Neuronal stem cell (in vitro differentiated cells): ENCODE measurements at regions not wholly inside any gene's neighbourhood (a gene's known extent, or its start where the extent isn't known, plus 50 kb on each side); places are given as distances from the start of the nearest gene placed in this dataset.
"Not testable (repeated sequence)": the region's sequence is repeated elsewhere in the genome, so short reads cannot be mapped to it uniquely, and the experiment has no call there.

Source experiments
- DNase-seq: peaks from one replicate; pipeline ENCODE4 v3.0.0-alpha.2; 2013; ENCODE audit warnings: low spot score
- H2AFZ ChIP-seq: one replicate; pipeline ENCODE4 v1.6.1; 2013; ENCODE audit warnings: mild to moderate bottlenecking, low read length, inconsistent platforms
- H2AK5ac ChIP-seq: 2 replicates; pipeline ENCODE4 v1.6.1; 2013; ENCODE audit warnings: low read depth, mild to moderate bottlenecking, inconsistent platforms, low read length, moderate library complexity, mixed read lengths
- H2BK120ac ChIP-seq: 2 replicates; pipeline ENCODE4 v1.6.1; 2013; ENCODE audit warnings: low read depth, mild to moderate bottlenecking, inconsistent platforms, low read length, moderate library complexity, mixed read lengths
- H2BK12ac ChIP-seq: one replicate; pipeline ENCODE4 v1.6.1; 2013; ENCODE audit warnings: low read length, inconsistent platforms
- H2BK15ac ChIP-seq: 2 replicates; pipeline ENCODE4 v1.6.1; 2013; ENCODE audit warnings: mild to moderate bottlenecking, low read length, inconsistent platforms, mixed read lengths
- H2BK5ac ChIP-seq: one replicate; pipeline ENCODE4 v1.6.1; 2013; ENCODE audit warnings: inconsistent platforms, mild to moderate bottlenecking, low read length, moderate library complexity
- H3K14ac ChIP-seq: one replicate; pipeline ENCODE4 v1.6.1; 2013; ENCODE audit warnings: low read length, inconsistent platforms
- H3K18ac ChIP-seq: 2 replicates; pipeline ENCODE4 v1.6.1; 2013; ENCODE audit warnings: low read length, inconsistent platforms
- H3K23ac ChIP-seq: 2 replicates; pipeline ENCODE4 v1.6.1; 2013; ENCODE audit warnings: low read depth, mild to moderate bottlenecking, mixed read lengths, low read length, inconsistent platforms; ENCODE audit not compliant: poor library complexity
- H3K27ac ChIP-seq: replicated peaks from 3 replicates; pipeline ENCODE4 v1.5.1; 2013; ENCODE audit warnings: low read length, inconsistent platforms
- H3K27me3 ChIP-seq, 3 experiments: 2 replicates each; pipeline ENCODE4 v1.6.1; 2013; ENCODE audit warnings: low read length in 3 of 3, mild to moderate bottlenecking in 2 of 3, inconsistent platforms in 1 of 3, low read depth in 1 of 3, mixed read lengths in 1 of 3, moderate library complexity in 1 of 3; ENCODE audit not compliant: control insufficient read depth in 3 of 3, insufficient read depth in 3 of 3
- H3K36me3 ChIP-seq, 2 donors: replicated peaks in 1 of 2; 2 replicates each; pipeline ENCODE4 v1.6.1; 2013; ENCODE audit warnings: low read length in 2 of 2; ENCODE audit not compliant: control insufficient read depth in 2 of 2, insufficient read depth in 2 of 2
- H3K4ac ChIP-seq: 2 replicates; pipeline ENCODE4 v1.6.1; 2013; ENCODE audit warnings: inconsistent platforms, mild to moderate bottlenecking, low read length, moderate library complexity
- H3K4me1 ChIP-seq, 2 donors: 1 replicate in 1 of 2; 2 replicates in 1 of 2; pipeline ENCODE4 v1.6.1; 2013; ENCODE audit warnings: low read length in 2 of 2, low read depth in 1 of 2; ENCODE audit not compliant: control insufficient read depth in 2 of 2, insufficient read depth in 1 of 2
- H3K4me2 ChIP-seq: one replicate; pipeline ENCODE4 v1.6.1; 2013; ENCODE audit warnings: mild to moderate bottlenecking, low read length, inconsistent platforms; ENCODE audit not compliant: insufficient read depth, poor library complexity, severe bottlenecking
- H3K4me3 ChIP-seq, 2 donors: 2 replicates each; pipeline ENCODE4 v1.5.1; 2013; ENCODE audit warnings: low read length in 2 of 2, mild to moderate bottlenecking in 2 of 2, inconsistent platforms in 1 of 2, moderate library complexity in 1 of 2
- H3K79me1 ChIP-seq: one replicate; pipeline ENCODE4 v1.6.1; 2013; ENCODE audit warnings: low read depth, mild to moderate bottlenecking, inconsistent platforms, low read length, moderate library complexity
- H3K9ac ChIP-seq: one replicate; pipeline ENCODE4 v1.6.1; 2013; ENCODE audit warnings: mild to moderate bottlenecking, low read depth, low read length, inconsistent platforms; ENCODE audit not compliant: poor library complexity
- H3K9me3 ChIP-seq, 2 donors: replicated peaks in 1 of 2; 2 replicates each; pipeline versions ENCODE3 to v1.6.1; 2013; ENCODE audit warnings: low read length in 2 of 2, mild to moderate bottlenecking in 2 of 2, inconsistent platforms in 1 of 2, low read depth in 1 of 2, mixed read lengths in 1 of 2, moderate library complexity in 1 of 2; ENCODE audit not compliant: control insufficient read depth in 2 of 2, insufficient read depth in 1 of 2
- H4K8ac ChIP-seq: one replicate; pipeline ENCODE4 v1.6.1; 2013; ENCODE audit warnings: low read depth, mild to moderate bottlenecking, inconsistent platforms, low read length, moderate library complexity
- H4K91ac ChIP-seq: one replicate; pipeline ENCODE4 v1.6.1; 2013; ENCODE audit warnings: low read length, low read depth, mild to moderate bottlenecking, inconsistent platforms; ENCODE audit not compliant: poor library complexity
- WGBS, 2 donors: extraction: QIAGEN DNeasy Blood & Tissue Kit; methylation state at CpG; one replicate each; pipeline ENCODE4 v1.1.7; 2013; ENCODE audit warnings: missing lambda C conversion rate in 2 of 2, mixed read lengths in 1 of 2; ENCODE audit not compliant: insufficient read length in 2 of 2, insufficient replicate concordance in 1 of 2; ENCODE audit errors: extremely low coverage in 2 of 2; 5-methylcytosine and 5-hydroxymethylcytosine counted together

- no peak overlapping the region for H4K8ac ChIP-seq
- no peak overlapping the region for H3K4me2 ChIP-seq
- H2AFZ ChIP-seq = no peak overlapping the region
- no peak overlapping the region for H3K9ac ChIP-seq
- no peak overlapping the region for H2AK5ac ChIP-seq
- no peak overlapping the region for H2BK15ac ChIP-seq
- no peaks in the 10 kb centered on the region for H3K27me3 ChIP-seq
- no peak overlapping the region for H3K4ac ChIP-seq
- H3K79me1 ChIP-seq = no peaks in the 10 kb centered on the region
- H3K9me3 ChIP-seq = no peaks in the 10 kb centered on the region
- no peak overlapping the region for H2BK120ac ChIP-seq
- H3K36me3 ChIP-seq = peaks cover 0 to 20% of the 10 kb centered on the region in 2 donors
- H3K14ac ChIP-seq = no peak overlapping the region
- no peak overlapping the region for H3K4me3 ChIP-seq
- WGBS, 2 donors = no CpG with 5 or more reads among the region's 3 CpGs
- DNase-seq = no peak
- H3K18ac ChIP-seq = no peak overlapping the region
- no peak overlapping the region for H2BK12ac ChIP-seq
- no peak overlapping the region for H3K23ac ChIP-seq
- no peak overlapping the region for H2BK5ac ChIP-seq
- no peak overlapping the region for H3K27ac ChIP-seq
- H4K91ac ChIP-seq = no peak overlapping the region
- peaks cover 0 to 1% of the 10 kb centered on the region in 2 donors for H3K4me1 ChIP-seq
Observed at GRCh38 chr7:112929421-112929820, 139.2 kb upstream of the TMEM168 start.

- no peak overlapping the region for H3K27ac ChIP-seq
- H4K91ac ChIP-seq = no peak overlapping the region
- no peak overlapping the region for H2BK15ac ChIP-seq
- H3K4me3 ChIP-seq = no peak overlapping the region
- H3K23ac ChIP-seq = no peak overlapping the region
- H3K9me3 ChIP-seq = no peaks in the 10 kb centered on the region
- H3K79me1 ChIP-seq = no peaks in the 10 kb centered on the region
- no peak for DNase-seq
- H2BK120ac ChIP-seq = no peak overlapping the region
- no peak overlapping the region for H3K14ac ChIP-seq
- H3K4me2 ChIP-seq = no peak overlapping the region
- H3K18ac ChIP-seq = no peak overlapping the region
- no peaks in the 10 kb centered on the region for H3K27me3 ChIP-seq
- H3K9ac ChIP-seq = no peak overlapping the region
- no peak overlapping the region for H4K8ac ChIP-seq
- peaks cover 0 to 1% of the 10 kb centered on the region in 2 donors for H3K4me1 ChIP-seq
- no peak overlapping the region for H3K4ac ChIP-seq
- no peak overlapping the region for H2BK12ac ChIP-seq
- no peak overlapping the region for H2BK5ac ChIP-seq
- H2AFZ ChIP-seq = no peak overlapping the region
- no peak overlapping the region for H2AK5ac ChIP-seq
- H3K36me3 ChIP-seq = peaks cover 0 to 4% of the 10 kb centered on the region in 2 donors
Observed at GRCh38 chr7:112926018-112926417, 135.8 kb upstream of the TMEM168 start.

- WGBS, 2 donors = no CpG with 5 or more reads among the region's 25 CpGs
- H4K8ac ChIP-seq, H3K36me3 ChIP-seq, H2BK15ac ChIP-seq, H3K79me1 ChIP-seq, H3K27ac ChIP-seq, H3K27me3 ChIP-seq, H3K9ac ChIP-seq, H3K4ac ChIP-seq, H2BK5ac ChIP-seq, H2AK5ac ChIP-seq, H3K23ac ChIP-seq, H2AFZ ChIP-seq, H4K91ac ChIP-seq, H3K14ac ChIP-seq, H2BK12ac ChIP-seq, H3K9me3 ChIP-seq, H3K4me1 ChIP-seq, H3K4me2 ChIP-seq, H2BK120ac ChIP-seq, H3K4me3 ChIP-seq, H3K18ac ChIP-seq, DNase-seq: not testable (repeated sequence)
Observed at GRCh38 chr7:112922546-112922945, 132.4 kb upstream of the TMEM168 start.

- not testable (repeated sequence) for H2BK12ac ChIP-seq, H3K23ac ChIP-seq, H3K79me1 ChIP-seq, H2AK5ac ChIP-seq, H3K4me1 ChIP-seq, H3K4me3 ChIP-seq, H3K27me3 ChIP-seq, H3K14ac ChIP-seq, H3K4me2 ChIP-seq, H2BK15ac ChIP-seq, DNase-seq, H2AFZ ChIP-seq, H3K27ac ChIP-seq, H4K8ac ChIP-seq, H3K18ac ChIP-seq, H3K9ac ChIP-seq, H3K4ac ChIP-seq, H4K91ac ChIP-seq, H2BK120ac ChIP-seq, H2BK5ac ChIP-seq
- H3K9me3 ChIP-seq = peaks cover 0 to 30% of the 10 kb centered on the region in 2 donors
- WGBS, 2 donors = no CpG with 5 or more reads among the region's 18 CpGs
- H3K36me3 ChIP-seq = peaks cover 2 to 41% of the 10 kb centered on the region in 2 donors
Observed at GRCh38 chr7:112916431-112916830, 126.2 kb upstream of the TMEM168 start.
